Stomach smooth muscle (tissue), 2 donors: ENCODE measurements at regions not wholly inside any gene's neighbourhood (a gene's known extent, or its start where the extent isn't known, plus 50 kb on each side); places are given as distances from the start of the nearest gene placed in this dataset.

ENCODE experiments used
- H3K27ac ChIP-seq: one replicate; pipeline ENCODE4 v1.7.0; 2013; ENCODE audit warnings: mild to moderate bottlenecking, low read length, inconsistent platforms
- H3K27me3 ChIP-seq, 2 donors: one replicate each; pipeline ENCODE4 v1.7.0; 2013; ENCODE audit warnings: low read length in 2 of 2; ENCODE audit not compliant: insufficient read depth in 2 of 2, control insufficient read depth in 1 of 2
- H3K36me3 ChIP-seq, 2 donors: one replicate each; pipeline ENCODE4 v1.7.0; 2013; ENCODE audit warnings: low read length in 2 of 2; ENCODE audit not compliant: control insufficient read depth in 2 of 2, insufficient read depth in 2 of 2
- H3K4me1 ChIP-seq: one replicate; pipeline ENCODE4 v1.7.0; 2013; ENCODE audit warnings: low read length; ENCODE audit not compliant: control insufficient read depth, insufficient read depth
- H3K4me3 ChIP-seq, 2 donors: one replicate each; pipeline ENCODE4 v1.7.0; 2013; ENCODE audit warnings: low read length in 2 of 2
- H3K9ac ChIP-seq, 2 donors: one replicate each; pipeline ENCODE4 v1.7.0; 2013; ENCODE audit warnings: low read length in 2 of 2, mild to moderate bottlenecking in 1 of 2
- H3K9me3 ChIP-seq, 2 donors: one replicate each; pipeline ENCODE4 v1.7.0; 2013; ENCODE audit warnings: low read length in 2 of 2; ENCODE audit not compliant: control insufficient read depth in 2 of 2
- donor health status: healthy.
- donor health status: Pancreatic carcinoma.

GRCh38 chr11:103661991-103662390, 374.4 kb upstream of the DDI1 start:
- H3K9ac ChIP-seq = no peak overlapping the region
- H3K4me3 ChIP-seq = no peak overlapping the region
- no peaks in the 10 kb centered on the region for H3K36me3 ChIP-seq
- H3K9me3 ChIP-seq = no peaks in the 10 kb centered on the region
- H3K4me1 ChIP-seq = no peaks in the 10 kb centered on the region
- H3K27ac ChIP-seq = no peak overlapping the region
- H3K27me3 ChIP-seq = no peaks in the 10 kb centered on the region

GRCh38 chr11:103662880-103663279, 373.6 kb upstream of the DDI1 start:
- Histone ChIP-seq H3K27ac (no peak overlapping the region), H3K36me3 (no peaks in the 10 kb centered on the region), H3K9me3 (no peaks in the 10 kb centered on the region), H3K4me3 (no peak overlapping the region), H3K9ac (no peak overlapping the region), H3K4me1 (no peaks in the 10 kb centered on the region), H3K27me3 (no peaks in the 10 kb centered on the region)

GRCh38 chr11:103668859-103669258, 367.6 kb upstream of the DDI1 start:
- H3K9ac ChIP-seq = no peak overlapping the region
- no peak overlapping the region for H3K27ac ChIP-seq

GRCh38 chr11:103671143-103671651, 365.2 kb upstream of the DDI1 start:
- Histone ChIP-seq H3K9me3 (no peaks in the 10 kb centered on the region), H3K36me3 (no peaks in the 10 kb centered on the region), H3K4me1 (no peaks in the 10 kb centered on the region), H3K27me3 (no peaks in the 10 kb centered on the region), H3K27ac (no peak overlapping the region), H3K9ac (no peak overlapping the region), H3K4me3 (no peak overlapping the region)

More at GRCh38 chr11:103668859-103669258, 367.6 kb upstream of the DDI1 start:
- no peaks in the 10 kb centered on the region for H3K36me3 ChIP-seq
- no peaks in the 10 kb centered on the region for H3K4me1 ChIP-seq
- H3K4me3 ChIP-seq = no peak overlapping the region
- no peaks in the 10 kb centered on the region for H3K27me3 ChIP-seq
- H3K9me3 ChIP-seq = no peaks in the 10 kb centered on the region

- Histone ChIP-seq H3K9me3 (no peaks in the 10 kb centered on the region), H3K36me3 (no peaks in the 10 kb centered on the region), H3K9ac (no peak overlapping the region), H3K4me1 (no peaks in the 10 kb centered on the region), H3K27ac (no peak overlapping the region), H3K4me3 (no peak overlapping the region), H3K27me3 (no peaks in the 10 kb centered on the region)
Observed at GRCh38 chr11:103673773-103674172, 362.7 kb upstream of the DDI1 start.

- no peak overlapping the region for H3K9ac ChIP-seq
- no peak overlapping the region for H3K27ac ChIP-seq
- H3K27me3 ChIP-seq = no peaks in the 10 kb centered on the region
- no peaks in the 10 kb centered on the region for H3K4me1 ChIP-seq
- H3K9me3 ChIP-seq = no peaks in the 10 kb centered on the region
- no peak overlapping the region for H3K4me3 ChIP-seq
- no peaks in the 10 kb centered on the region for H3K36me3 ChIP-seq
Observed at GRCh38 chr11:103676413-103676812, 360.0 kb upstream of the DDI1 start.

GRCh38 chr11:103680826-103681225, 355.6 kb upstream of the DDI1 start:
- H3K9me3 ChIP-seq = no peaks in the 10 kb centered on the region
- H3K4me3 ChIP-seq = no peak overlapping the region
- H3K27ac ChIP-seq = no peak overlapping the region
- no peak overlapping the region for H3K9ac ChIP-seq
- H3K27me3 ChIP-seq = no peaks in the 10 kb centered on the region
- no peaks in the 10 kb centered on the region for H3K36me3 ChIP-seq
- peaks cover 5% of the 10 kb centered on the region for H3K4me1 ChIP-seq

- no peaks in the 10 kb centered on the region for H3K9me3 ChIP-seq
- H3K4me1 ChIP-seq = peaks cover 5% of the 10 kb centered on the region
- H3K36me3 ChIP-seq = no peaks in the 10 kb centered on the region
- H3K4me3 ChIP-seq = no peak overlapping the region
- no peak overlapping the region for H3K27ac ChIP-seq
- H3K27me3 ChIP-seq = no peaks in the 10 kb centered on the region
- no peak overlapping the region for H3K9ac ChIP-seq
Observed at GRCh38 chr11:103681855-103682254, 354.6 kb upstream of the DDI1 start.

GRCh38 chr11:103682318-103683184, 353.9 kb upstream of the DDI1 start:
- Histone ChIP-seq H3K4me1 (peaks cover 5% of the 10 kb centered on the region), H3K9me3 (no peaks in the 10 kb centered on the region), H3K36me3 (no peaks in the 10 kb centered on the region), H3K27ac (no peak overlapping the region), H3K9ac (no peak overlapping the region), H3K27me3 (no peaks in the 10 kb centered on the region), H3K4me3 (peak overlapping the region in 1 of 2 donors; percentile 24)

- Histone ChIP-seq H3K27me3 (no peaks in the 10 kb centered on the region), H3K4me3 (no peak overlapping the region), H3K4me1 (peaks cover 5% of the 10 kb centered on the region), H3K9ac (no peak overlapping the region), H3K9me3 (no peaks in the 10 kb centered on the region), H3K36me3 (no peaks in the 10 kb centered on the region), H3K27ac (no peak overlapping the region)
Observed at GRCh38 chr11:103683576-103683975, 352.9 kb upstream of the DDI1 start.

GRCh38 chr11:103688924-103689323, 347.5 kb upstream of the DDI1 start:
- Histone ChIP-seq H3K9me3 (no peaks in the 10 kb centered on the region), H3K27ac (no peak overlapping the region), H3K36me3 (no peaks in the 10 kb centered on the region), H3K9ac (no peak overlapping the region), H3K4me3 (no peak overlapping the region), H3K4me1 (no peaks in the 10 kb centered on the region), H3K27me3 (no peaks in the 10 kb centered on the region)
